Keratinocyte (primary cell): ENCODE measurements at regions not wholly inside any gene's neighbourhood (a gene's known extent, or its start where the extent isn't known, plus 50 kb on each side); places are given as distances from the start of the nearest gene placed in this dataset.
"Not testable (repeated sequence)": the region's sequence is repeated elsewhere in the genome, so short reads cannot be mapped to it uniquely, and the experiment has no call there.

Source experiments
- DNase-seq: peaks from one replicate; pipeline ENCODE4 v3.0.0-alpha.2; 2011; ENCODE audit warnings: low read depth, missing footprints, low spot score
- FAIRE-seq: peaks from 2 replicates; lab custom pipeline; 2011; peaks lifted over from hg19 to GRCh38; lab: Jason Lieb, UNC
- H2AFZ ChIP-seq: 2 replicates; pipeline ENCODE4 v1.6.0; 2012; ENCODE audit warnings: low read length, control low read depth, inconsistent platforms; ENCODE audit not compliant: control insufficient read depth
- H3K27ac ChIP-seq: 2 replicates; pipeline ENCODE4 v1.5.1; 2011; ENCODE audit warnings: low read length; ENCODE audit not compliant: control insufficient read depth, insufficient read depth
- H3K27me3 ChIP-seq: 3 replicates; pipeline ENCODE4 v1.6.0; 2011; ENCODE audit warnings: low read length; ENCODE audit not compliant: control insufficient read depth, insufficient read depth; ENCODE audit errors: extremely low read depth
- H3K36me3 ChIP-seq, 2 experiments: 2 replicates in 1 of 2; 3 replicates in 1 of 2; pipeline ENCODE4 v1.5.1; 2011; ENCODE audit warnings: low read length in 2 of 2, mild to moderate bottlenecking in 1 of 2; ENCODE audit not compliant: control insufficient read depth in 2 of 2, insufficient read depth in 2 of 2; ENCODE audit errors: extremely low read depth in 1 of 2
- H3K4me1 ChIP-seq: 3 replicates; pipeline ENCODE4 v1.5.1; 2011; ENCODE audit warnings: low read length; ENCODE audit not compliant: control insufficient read depth, insufficient read depth; ENCODE audit errors: extremely low read depth
- H3K4me2 ChIP-seq: 3 replicates; pipeline ENCODE4 v1.6.0; 2011; ENCODE audit warnings: low read depth, low read length; ENCODE audit not compliant: control insufficient read depth, insufficient read depth; ENCODE audit errors: extremely low read depth
- H3K4me3 ChIP-seq, 3 experiments: fragments of 200-600 bp in 1 of 3; sonication (generic) in 1 of 3; 2 replicates in 2 of 3; 3 replicates in 1 of 3; pipeline ENCODE4 v1.5.1; 2011 to 2016; ENCODE audit warnings: low read length in 3 of 3, mild to moderate bottlenecking in 3 of 3, control low read depth in 2 of 3, inconsistent platforms in 1 of 3, low read depth in 1 of 3, mixed read lengths in 1 of 3, mixed run types in 1 of 3, moderate library complexity in 1 of 3; ENCODE audit not compliant: control insufficient read depth in 2 of 3, insufficient read depth in 2 of 3; ENCODE audit errors: extremely low read depth in 1 of 3
- H3K79me2 ChIP-seq: 2 replicates; pipeline ENCODE4 v1.6.0; 2012; ENCODE audit warnings: low read length; ENCODE audit not compliant: control insufficient read depth, insufficient read depth
- H3K9ac ChIP-seq: 3 replicates; pipeline ENCODE4 v1.6.0; 2011; ENCODE audit warnings: low read length; ENCODE audit not compliant: control insufficient read depth, insufficient read depth; ENCODE audit errors: extremely low read depth
- H3K9me1 ChIP-seq: 3 replicates; pipeline ENCODE4 v1.6.0; 2011; ENCODE audit warnings: low read length; ENCODE audit not compliant: control insufficient read depth, insufficient read depth; ENCODE audit errors: extremely low read depth
- H3K9me3 ChIP-seq: 2 replicates; pipeline ENCODE4 v1.5.1; 2012; ENCODE audit warnings: low read depth, low read length; ENCODE audit not compliant: control insufficient read depth
- H4K20me1 ChIP-seq: 3 replicates; pipeline ENCODE4 v1.6.0; 2011; ENCODE audit warnings: low read length; ENCODE audit not compliant: control insufficient read depth, insufficient read depth; ENCODE audit errors: extremely low read depth
- EZH2 ChIP-seq: IDR thresholded peaks from one replicate; pipeline ENCODE4 v1.6.1; 2012; ENCODE audit warnings: inconsistent platforms, mild to moderate bottlenecking, low read length, moderate library complexity
- dilution Hi-C: fragments of 300-500 bp; cut with MboI; formaldehyde crosslinking; loops from one replicate; pipeline ENCODE4 v1.7.0; 2020; ENCODE audit warnings: low sequenced_read_pairs; ENCODE audit not compliant: extremely low pct_ligation_motif_present
- TF ChIP-seq, protein P1 (sequence below), 3 experiments: IDR thresholded peaks in 1 of 3; conservative IDR thresholded peaks in 1 of 3; optimal IDR thresholded peaks in 1 of 3; 2 replicates in 2 of 3; 3 replicates in 1 of 3; pipeline versions ENCODE3 to v1.5.1; 2011; ENCODE audit warnings: low read length in 3 of 3, mild to moderate bottlenecking in 3 of 3, moderate library complexity in 2 of 3, control low read depth in 1 of 3, inconsistent platforms in 1 of 3; ENCODE audit not compliant: insufficient read depth in 2 of 3; ENCODE audit errors: extremely low read depth in 1 of 3

DNA sequence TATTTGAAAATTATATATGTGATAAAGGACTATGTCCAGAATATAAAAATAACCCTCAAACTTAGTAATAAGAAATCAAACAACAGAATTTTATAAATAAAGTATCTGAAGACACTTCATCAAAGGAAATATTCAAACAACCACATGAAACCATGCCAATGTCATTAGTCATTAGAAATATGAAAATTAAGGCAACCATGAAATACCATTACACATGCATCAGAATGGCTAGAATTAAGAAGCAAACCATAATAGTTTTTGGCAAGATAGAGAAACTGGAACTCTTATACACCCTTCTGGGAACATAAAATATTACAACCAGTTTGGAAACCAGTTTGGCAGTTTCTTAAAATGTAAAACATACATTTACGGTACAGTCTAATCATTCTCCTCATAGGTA, 137.2 kb upstream of the ADGRB3 start:
- no peak for FAIRE-seq
- DNase-seq: no peak
- dilution Hi-C loops: no loop called here
- H3K9me1 ChIP-seq: no peaks in the 10 kb centered on the region
- H3K9me3 ChIP-seq: no peaks in the 10 kb centered on the region
- no peak overlapping the region for H3K9ac ChIP-seq
- no peaks in the 10 kb centered on the region for H3K36me3 ChIP-seq
- H4K20me1 ChIP-seq: no peaks in the 10 kb centered on the region
- no peak overlapping the region for H2AFZ ChIP-seq
- H3K27me3 ChIP-seq: no peaks in the 10 kb centered on the region
- no peaks in the 10 kb centered on the region for H3K4me1 ChIP-seq
- H3K4me3 ChIP-seq: no peak overlapping the region
- H3K4me2 ChIP-seq: no peak overlapping the region
- no peaks in the 10 kb centered on the region for H3K79me2 ChIP-seq
- no peak overlapping the region for H3K27ac ChIP-seq
- TF ChIP-seq, protein P1, sequence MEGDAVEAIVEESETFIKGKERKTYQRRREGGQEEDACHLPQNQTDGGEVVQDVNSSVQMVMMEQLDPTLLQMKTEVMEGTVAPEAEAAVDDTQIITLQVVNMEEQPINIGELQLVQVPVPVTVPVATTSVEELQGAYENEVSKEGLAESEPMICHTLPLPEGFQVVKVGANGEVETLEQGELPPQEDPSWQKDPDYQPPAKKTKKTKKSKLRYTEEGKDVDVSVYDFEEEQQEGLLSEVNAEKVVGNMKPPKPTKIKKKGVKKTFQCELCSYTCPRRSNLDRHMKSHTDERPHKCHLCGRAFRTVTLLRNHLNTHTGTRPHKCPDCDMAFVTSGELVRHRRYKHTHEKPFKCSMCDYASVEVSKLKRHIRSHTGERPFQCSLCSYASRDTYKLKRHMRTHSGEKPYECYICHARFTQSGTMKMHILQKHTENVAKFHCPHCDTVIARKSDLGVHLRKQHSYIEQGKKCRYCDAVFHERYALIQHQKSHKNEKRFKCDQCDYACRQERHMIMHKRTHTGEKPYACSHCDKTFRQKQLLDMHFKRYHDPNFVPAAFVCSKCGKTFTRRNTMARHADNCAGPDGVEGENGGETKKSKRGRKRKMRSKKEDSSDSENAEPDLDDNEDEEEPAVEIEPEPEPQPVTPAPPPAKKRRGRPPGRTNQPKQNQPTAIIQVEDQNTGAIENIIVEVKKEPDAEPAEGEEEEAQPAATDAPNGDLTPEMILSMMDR (optimal IDR thresholded peaks at IDR 0.05 in 1 of 3, IDR thresholded peaks at IDR 0.05 in 1 of 3, conservative IDR thresholded peaks at IDR 0.05 in 1 of 3; ENCODE audit: extremely low read depth in 1 of 3, insufficient read depth in 2 of 3, low read length in 3 of 3): no peak
- no peak for TF ChIP-seq EZH2

DNA sequence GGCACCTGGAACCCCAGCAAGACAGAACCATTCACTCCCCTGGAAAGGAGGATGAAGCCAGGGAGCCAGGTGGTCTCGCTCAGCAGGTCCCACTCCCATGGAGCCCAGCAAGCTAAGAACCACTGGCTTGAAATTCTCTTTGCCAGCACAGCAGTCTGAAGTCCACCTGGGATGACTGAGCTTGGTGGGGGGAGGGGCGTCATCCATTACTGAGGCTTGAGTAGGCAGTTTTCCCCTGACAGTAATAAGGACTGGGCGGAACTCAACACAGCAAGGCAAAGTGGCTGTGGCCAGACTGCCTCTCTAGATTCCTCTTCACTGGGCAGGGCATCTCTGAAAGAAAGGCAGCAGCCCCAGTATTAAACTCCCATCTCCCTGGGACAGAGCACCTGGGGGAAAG, 140.2 kb upstream of the ADGRB3 start:
- H3K36me3 ChIP-seq, DNase-seq, H3K27me3 ChIP-seq, H3K4me1 ChIP-seq, H2AFZ ChIP-seq, H3K4me2 ChIP-seq, H4K20me1 ChIP-seq, H3K9ac ChIP-seq, H3K4me3 ChIP-seq, FAIRE-seq, H3K9me1 ChIP-seq, H3K9me3 ChIP-seq, H3K79me2 ChIP-seq, dilution Hi-C loops, H3K27ac ChIP-seq: not testable (repeated sequence)

DNA sequence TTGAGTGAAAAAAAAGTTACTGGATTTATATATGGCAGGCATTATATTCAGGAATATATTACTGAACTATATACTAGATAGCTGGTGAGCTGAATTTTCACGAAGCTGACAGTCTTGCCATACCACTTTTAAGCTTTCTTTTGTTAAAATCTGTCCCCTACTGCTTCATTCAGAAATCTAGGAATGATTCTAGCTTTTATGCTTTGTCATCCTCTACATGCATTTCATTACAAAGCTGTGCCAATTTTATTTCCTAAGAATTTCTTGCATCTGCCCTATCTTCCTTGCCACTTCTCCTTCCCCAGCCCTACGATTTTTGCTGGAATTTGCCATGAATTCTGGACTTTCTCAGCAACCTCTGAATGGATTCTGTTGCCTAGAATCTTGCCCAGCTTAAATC, 158.5 kb upstream of the ADGRB3 start:
- Histone ChIP-seq H3K4me2 (no peak overlapping the region), H3K4me3 (no peak overlapping the region), H3K79me2 (no peaks in the 10 kb centered on the region), H3K36me3 (no peaks in the 10 kb centered on the region), H4K20me1 (no peaks in the 10 kb centered on the region), H3K27me3 (no peaks in the 10 kb centered on the region), H3K9me3 (no peaks in the 10 kb centered on the region), H3K9ac (no peak overlapping the region), H3K9me1 (no peaks in the 10 kb centered on the region), H2AFZ (no peak overlapping the region), H3K27ac (no peak overlapping the region), H3K4me1 (no peaks in the 10 kb centered on the region)
- TF ChIP-seq, protein P1 (optimal IDR thresholded peaks at IDR 0.05 in 1 of 3, IDR thresholded peaks at IDR 0.05 in 1 of 3, conservative IDR thresholded peaks at IDR 0.05 in 1 of 3; ENCODE audit: extremely low read depth in 1 of 3, insufficient read depth in 2 of 3, low read length in 3 of 3): no peak
- no peak for TF ChIP-seq EZH2
- DNase-seq (no peak), FAIRE-seq (no peak)
- dilution Hi-C loops: no loop called here
